HG03520 (cell line): ENCODE measurements at regions not wholly inside any gene's neighbourhood (a gene's known extent, or its start where the extent isn't known, plus 50 kb on each side); places are given as distances from the start of the nearest gene placed in this dataset.

Experiments
- ATAC-seq: cut with Tn5 transposase; IDR thresholded peaks from one replicate; pipeline ENCODE4 v1.9.1; 2021; ENCODE audit warnings: mild to moderate bottlenecking, moderate library complexity; ENCODE audit not compliant: unreplicated experiment

GRCh38 chr9:8189881-8190280 is 390.3 kb upstream of the DMAC1 start:
- no peak for ATAC-seq

- no peak for ATAC-seq
Measured at GRCh38 chr9:8188723-8189407, 389.3 kb upstream of the DMAC1 start.

- no peak for ATAC-seq
Measured at GRCh38 chr9:8186560-8186959, 387.0 kb upstream of the DMAC1 start.

- ATAC-seq, result no peak
Measured at GRCh38 chr9:8183618-8184017, 384.0 kb upstream of the DMAC1 start.

GRCh38 chr9:8179381-8180053 is 379.9 kb upstream of the DMAC1 start:
- no peak for ATAC-seq

- ATAC-seq, result no peak
Measured at GRCh38 chr9:8172000-8172399, 372.4 kb upstream of the DMAC1 start.

GRCh38 chr9:8168916-8169438 is 369.4 kb upstream of the DMAC1 start:
- ATAC-seq, result no peak

GRCh38 chr9:8160787-8161186 is 361.2 kb upstream of the DMAC1 start:
- no peak for ATAC-seq

GRCh38 chr9:8158574-8158973 is 359.0 kb upstream of the DMAC1 start:
- ATAC-seq, result no peak

- ATAC-seq, result no peak
Measured at GRCh38 chr9:8157683-8158324, 358.2 kb upstream of the DMAC1 start.

GRCh38 chr9:8156346-8156745 is 356.8 kb upstream of the DMAC1 start:
- ATAC-seq, result no peak

- ATAC-seq, result no peak
Measured at GRCh38 chr9:8155706-8156105, 356.1 kb upstream of the DMAC1 start.

- no peak for ATAC-seq
Measured at GRCh38 chr9:8143677-8144076, 344.1 kb upstream of the DMAC1 start.

- no peak for ATAC-seq
Measured at GRCh38 chr9:8140557-8140956, 341.0 kb upstream of the DMAC1 start.

- no peak for ATAC-seq
Measured at GRCh38 chr9:8139756-8140155, 340.2 kb upstream of the DMAC1 start.

GRCh38 chr9:8136477-8136876 is 336.9 kb upstream of the DMAC1 start:
- ATAC-seq, result no peak

- no peak for ATAC-seq
Measured at GRCh38 chr9:8134635-8135034, 335.1 kb upstream of the DMAC1 start.

GRCh38 chr9:8133606-8134005 is 334.0 kb upstream of the DMAC1 start:
- ATAC-seq, result no peak

- ATAC-seq, result no peak
Measured at GRCh38 chr9:8115570-8115969, 316.0 kb upstream of the DMAC1 start.

- ATAC-seq, result no peak
Measured at GRCh38 chr9:8114826-8115225, 315.2 kb upstream of the DMAC1 start.

- ATAC-seq, result no peak
Measured at GRCh38 chr9:8106362-8106761, 306.8 kb upstream of the DMAC1 start.

- ATAC-seq, result no peak
Measured at GRCh38 chr9:8101607-8102006, 302.0 kb upstream of the DMAC1 start.
